Retinal pigment epithelial cell (primary cell): ENCODE measurements at regions not wholly inside any gene's neighbourhood (a gene's known extent, or its start where the extent isn't known, plus 50 kb on each side); places are given as distances from the start of the nearest gene placed in this dataset.

Source experiments
- DNase-seq: peaks from one replicate; pipeline ENCODE4 v3.0.0-alpha.2; 2010; ENCODE audit warnings: low read depth
- H3K4me3 ChIP-seq: 2 replicates; pipeline ENCODE4 v1.5.1; 2011; ENCODE audit warnings: mild to moderate bottlenecking, low read length, control low read depth, moderate library complexity
- CTCF ChIP-seq: conservative IDR thresholded peaks from 2 replicates; pipeline ENCODE4 v1.5.1; 2011; ENCODE audit warnings: low read depth, low read length, control low read depth, inconsistent platforms

GRCh38 chr3:81216192-81216591, 545.3 kb downstream of the GBE1 start:
- H3K4me3 ChIP-seq: no peak overlapping the region
- TF ChIP-seq CTCF: no peak
- peak; percentile 40 for DNase-seq

- no peak for DNase-seq
- TF ChIP-seq CTCF: no peak
- no peak overlapping the region for H3K4me3 ChIP-seq
These were observed 546.8 kb downstream of the GBE1 start for GRCh38 chr3:81214631-81215030.

GRCh38 chr3:81199587-81199986, 561.9 kb downstream of the GBE1 start:
- TF ChIP-seq CTCF: no peak
- H3K4me3 ChIP-seq: no peak overlapping the region
- DNase-seq: no peak

- no peak for TF ChIP-seq CTCF
- H3K4me3 ChIP-seq: no peak overlapping the region
- DNase-seq: no peak
These were observed 562.7 kb downstream of the GBE1 start for GRCh38 chr3:81198756-81199155.

- no peak for TF ChIP-seq CTCF
- no peak for DNase-seq
- H3K4me3 ChIP-seq: no peak overlapping the region
These were observed 563.2 kb downstream of the GBE1 start for GRCh38 chr3:81198216-81198615.

GRCh38 chr3:81197386-81197785, 564.1 kb downstream of the GBE1 start:
- no peak for TF ChIP-seq CTCF
- no peak for DNase-seq
- no peak overlapping the region for H3K4me3 ChIP-seq

- no peak for TF ChIP-seq CTCF
These were observed 566.0 kb downstream of the GBE1 start for GRCh38 chr3:81195478-81195877.

More at GRCh38 chr3:81195478-81195877, 566.0 kb downstream of the GBE1 start:
- DNase-seq: no peak
- H3K4me3 ChIP-seq: no peak overlapping the region
